Epithelial cell of proximal tubule (primary cell): ENCODE measurements at regions not wholly inside any gene's neighbourhood (a gene's known extent, or its start where the extent isn't known, plus 50 kb on each side); places are given as distances from the start of the nearest gene placed in this dataset.
"Not testable (repeated sequence)": the region's sequence is repeated elsewhere in the genome, so short reads cannot be mapped to it uniquely, and the experiment has no call there.

Experiments
- DNase-seq: peaks from one replicate; pipeline ENCODE4 v3.0.0-alpha.2; 2011; ENCODE audit warnings: low read depth
- H3K4me3 ChIP-seq: 2 replicates; pipeline ENCODE4 v1.5.1; 2011; ENCODE audit warnings: low read depth, mild to moderate bottlenecking, low read length
- CTCF ChIP-seq: conservative IDR thresholded peaks from 2 replicates; pipeline ENCODE4 v1.5.1; 2012; ENCODE audit warnings: low read depth, mild to moderate bottlenecking, low read length

DNA sequence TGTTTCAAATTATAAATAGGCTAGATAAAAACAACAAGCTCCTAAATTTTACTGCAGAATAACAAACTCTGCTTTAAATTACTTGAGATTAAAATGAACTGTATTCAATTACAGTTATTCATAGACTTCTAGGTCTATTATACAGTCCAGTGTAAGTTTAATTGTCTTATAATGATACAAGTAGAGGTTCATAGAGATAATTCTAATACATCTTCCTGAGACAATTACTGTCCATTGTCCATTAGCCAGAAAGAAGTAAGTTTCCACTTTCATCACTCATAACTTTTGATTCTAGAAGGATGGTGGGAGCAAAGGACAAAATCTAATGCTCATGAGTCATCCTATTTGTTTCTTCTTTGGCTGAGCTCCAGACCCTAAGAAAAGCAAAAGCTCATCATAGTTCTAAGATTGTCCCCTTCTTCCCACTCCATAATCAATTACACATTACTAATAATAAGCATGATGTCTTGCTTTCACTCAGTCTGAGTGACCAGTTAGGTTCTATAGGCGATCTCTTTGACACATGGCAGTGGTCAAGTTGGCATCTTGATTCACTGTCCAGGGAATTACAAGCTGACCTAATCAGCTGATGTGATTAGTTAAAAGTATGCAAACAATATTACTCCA, 502.5 kb upstream of the IZUMO3 start:
- TF ChIP-seq CTCF = no peak
- no peak overlapping the region for H3K4me3 ChIP-seq
- no peak for DNase-seq

DNA sequence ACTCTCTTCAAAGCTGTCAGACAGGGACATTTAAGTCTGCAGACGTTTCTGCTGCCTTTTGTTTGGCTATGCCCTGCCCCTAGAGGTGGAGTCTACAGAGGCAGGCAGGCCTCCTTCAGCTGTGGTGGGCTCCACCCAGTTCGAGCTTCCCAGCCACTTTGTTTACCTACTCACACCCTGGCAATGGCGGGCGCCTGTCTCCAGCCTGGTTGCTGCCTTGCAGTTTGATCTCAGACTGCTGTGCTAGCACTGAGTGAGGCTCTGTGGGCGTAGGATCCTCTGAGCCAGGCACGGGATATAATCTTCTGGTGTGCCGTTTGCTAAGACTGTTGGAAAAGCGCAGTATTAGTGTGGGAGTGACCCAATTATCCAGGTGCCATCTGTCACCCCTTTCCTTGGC, 499.8 kb upstream of the IZUMO3 start:
- DNase-seq, H3K4me3 ChIP-seq: not testable (repeated sequence)

GRCh38 chr9:25029743-25030142, 484.0 kb upstream of the IZUMO3 start:
- no peak for TF ChIP-seq CTCF
- no peak overlapping the region for H3K4me3 ChIP-seq
- no peak for DNase-seq

DNA sequence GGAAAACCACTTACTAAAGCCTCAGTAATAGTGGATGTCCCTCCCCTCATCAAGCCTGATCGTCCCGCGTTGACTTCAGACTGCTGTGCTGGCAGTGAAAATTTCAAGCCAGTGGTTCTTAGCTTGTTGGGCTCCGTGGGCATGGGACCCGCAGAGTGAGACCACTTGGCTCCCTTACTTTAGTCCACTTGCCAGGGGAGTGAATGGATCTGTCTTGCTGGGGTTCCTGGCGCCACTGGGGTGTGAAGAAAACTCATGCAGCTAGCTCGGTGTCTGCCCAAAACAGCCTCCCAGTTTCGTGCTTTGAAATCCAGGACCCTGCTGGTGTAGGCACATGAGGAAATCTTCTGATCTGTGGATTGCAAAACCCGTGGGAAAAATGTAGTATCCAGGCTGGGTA, 480.0 kb upstream of the IZUMO3 start:
- no peak for TF ChIP-seq CTCF
- H3K4me3 ChIP-seq = no peak overlapping the region
- no peak for DNase-seq

- no peak for DNase-seq
- H3K4me3 ChIP-seq = no peak overlapping the region
- no peak for TF ChIP-seq CTCF
These were observed 479.5 kb upstream of the IZUMO3 start for GRCh38 chr9:25025156-25025555.

- no peak for TF ChIP-seq CTCF
- no peak overlapping the region for H3K4me3 ChIP-seq
- no peak for DNase-seq
These were observed 472.1 kb upstream of the IZUMO3 start for GRCh38 chr9:25017779-25018178.

GRCh38 chr9:25010027-25010662, 464.4 kb upstream of the IZUMO3 start:
- no peak for TF ChIP-seq CTCF
- H3K4me3 ChIP-seq = no peak overlapping the region
- DNase-seq = no peak
